ENCODE measurements at regions not wholly inside any gene's neighbourhood (a gene's known extent, or its start where the extent isn't known, plus 50 kb on each side); places are given as distances from the start of the nearest gene placed in this dataset.
"Not testable (repeated sequence)": the region's sequence is repeated elsewhere in the genome, so short reads cannot be mapped to it uniquely, and the experiment has no call there.

GRCh38 chr16:10292976-10293375, 92.9 kb upstream of the ATF7IP2 start:
- TF ChIP-seq CTCF, EP300, POLR2A (IDR thresholded peaks at IDR 0.05): not testable (repeated sequence)

All from tibial nerve (tissue), 4 donors.